ENCODE measurements at regions not wholly inside any gene's neighbourhood (a gene's known extent, or its start where the extent isn't known, plus 50 kb on each side); places are given as distances from the start of the nearest gene placed in this dataset.

DNA sequence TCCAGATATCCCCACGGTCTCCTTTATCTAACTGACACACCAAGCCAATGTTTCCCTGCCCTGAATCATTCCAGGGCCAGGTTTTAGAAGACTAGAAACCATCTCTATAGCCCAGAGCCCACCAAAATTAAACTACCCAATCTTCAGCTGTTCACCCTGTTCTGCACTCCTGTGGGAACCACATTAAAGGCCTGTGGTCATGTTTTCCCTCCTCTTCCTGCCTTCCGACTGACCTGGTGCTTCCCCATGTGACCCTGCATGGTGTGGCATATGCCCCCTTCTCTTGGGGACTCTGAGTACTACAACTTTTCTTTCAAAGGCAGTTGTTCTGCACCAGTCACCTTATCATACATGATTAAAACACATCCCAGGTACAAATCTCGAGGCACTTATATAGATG lies 155.0 kb downstream of the TMEM200A start:
- no peak for ATAC-seq
- Histone ChIP-seq H3K4me3 (ENCODE audit: low read depth in 2 of 2, low read length in 2 of 2) (no peak overlapping the region), H3K9me3 (ENCODE audit: control insufficient read depth, insufficient read depth, low read depth, low read length) (no peaks in the 10 kb centered on the region), H3K27me3 (ENCODE audit: control insufficient read depth, insufficient read depth, low read length) (no peaks in the 10 kb centered on the region), H3K27ac (ENCODE audit: low read length) (no peak overlapping the region), H3K4me1 (ENCODE audit: control insufficient read depth, insufficient read depth, low read length) (no peaks in the 10 kb centered on the region), H3K36me3 (ENCODE audit: control insufficient read depth, insufficient read depth, low read length) (no peaks in the 10 kb centered on the region)
- TF ChIP-seq, protein P1, sequence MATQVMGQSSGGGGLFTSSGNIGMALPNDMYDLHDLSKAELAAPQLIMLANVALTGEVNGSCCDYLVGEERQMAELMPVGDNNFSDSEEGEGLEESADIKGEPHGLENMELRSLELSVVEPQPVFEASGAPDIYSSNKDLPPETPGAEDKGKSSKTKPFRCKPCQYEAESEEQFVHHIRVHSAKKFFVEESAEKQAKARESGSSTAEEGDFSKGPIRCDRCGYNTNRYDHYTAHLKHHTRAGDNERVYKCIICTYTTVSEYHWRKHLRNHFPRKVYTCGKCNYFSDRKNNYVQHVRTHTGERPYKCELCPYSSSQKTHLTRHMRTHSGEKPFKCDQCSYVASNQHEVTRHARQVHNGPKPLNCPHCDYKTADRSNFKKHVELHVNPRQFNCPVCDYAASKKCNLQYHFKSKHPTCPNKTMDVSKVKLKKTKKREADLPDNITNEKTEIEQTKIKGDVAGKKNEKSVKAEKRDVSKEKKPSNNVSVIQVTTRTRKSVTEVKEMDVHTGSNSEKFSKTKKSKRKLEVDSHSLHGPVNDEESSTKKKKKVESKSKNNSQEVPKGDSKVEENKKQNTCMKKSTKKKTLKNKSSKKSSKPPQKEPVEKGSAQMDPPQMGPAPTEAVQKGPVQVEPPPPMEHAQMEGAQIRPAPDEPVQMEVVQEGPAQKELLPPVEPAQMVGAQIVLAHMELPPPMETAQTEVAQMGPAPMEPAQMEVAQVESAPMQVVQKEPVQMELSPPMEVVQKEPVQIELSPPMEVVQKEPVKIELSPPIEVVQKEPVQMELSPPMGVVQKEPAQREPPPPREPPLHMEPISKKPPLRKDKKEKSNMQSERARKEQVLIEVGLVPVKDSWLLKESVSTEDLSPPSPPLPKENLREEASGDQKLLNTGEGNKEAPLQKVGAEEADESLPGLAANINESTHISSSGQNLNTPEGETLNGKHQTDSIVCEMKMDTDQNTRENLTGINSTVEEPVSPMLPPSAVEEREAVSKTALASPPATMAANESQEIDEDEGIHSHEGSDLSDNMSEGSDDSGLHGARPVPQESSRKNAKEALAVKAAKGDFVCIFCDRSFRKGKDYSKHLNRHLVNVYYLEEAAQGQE (IDR thresholded peaks at IDR 0.05; ENCODE audit: insufficient read depth in 1 of 2, low read depth in 2 of 2, low read length in 1 of 2): no peak
- TF ChIP-seq TCF7L2 (IDR thresholded peaks at IDR 0.05; ENCODE audit: low read depth, low read length) (no peak), POLR2AphosphoS5 (IDR thresholded peaks at IDR 0.05; ENCODE audit: low read depth, low read length) (no peak), SIN3A (IDR thresholded peaks at IDR 0.05; ENCODE audit: borderline replicate concordance, insufficient read depth, low read depth, low read length) (no peak)
- TF ChIP-seq, protein P2, sequence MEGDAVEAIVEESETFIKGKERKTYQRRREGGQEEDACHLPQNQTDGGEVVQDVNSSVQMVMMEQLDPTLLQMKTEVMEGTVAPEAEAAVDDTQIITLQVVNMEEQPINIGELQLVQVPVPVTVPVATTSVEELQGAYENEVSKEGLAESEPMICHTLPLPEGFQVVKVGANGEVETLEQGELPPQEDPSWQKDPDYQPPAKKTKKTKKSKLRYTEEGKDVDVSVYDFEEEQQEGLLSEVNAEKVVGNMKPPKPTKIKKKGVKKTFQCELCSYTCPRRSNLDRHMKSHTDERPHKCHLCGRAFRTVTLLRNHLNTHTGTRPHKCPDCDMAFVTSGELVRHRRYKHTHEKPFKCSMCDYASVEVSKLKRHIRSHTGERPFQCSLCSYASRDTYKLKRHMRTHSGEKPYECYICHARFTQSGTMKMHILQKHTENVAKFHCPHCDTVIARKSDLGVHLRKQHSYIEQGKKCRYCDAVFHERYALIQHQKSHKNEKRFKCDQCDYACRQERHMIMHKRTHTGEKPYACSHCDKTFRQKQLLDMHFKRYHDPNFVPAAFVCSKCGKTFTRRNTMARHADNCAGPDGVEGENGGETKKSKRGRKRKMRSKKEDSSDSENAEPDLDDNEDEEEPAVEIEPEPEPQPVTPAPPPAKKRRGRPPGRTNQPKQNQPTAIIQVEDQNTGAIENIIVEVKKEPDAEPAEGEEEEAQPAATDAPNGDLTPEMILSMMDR (IDR thresholded peaks at IDR 0.05): no peak
- BruUV-seq (replicated peaks): no TSS peak
- intact Hi-C loops (cut with micrococcal nuclease; ENCODE audit: unreplicated experiment): no loop called here
- DNase-seq (ENCODE audit: low read depth, low spot score): no peak
- ChIA-PET POLR2A (no interaction called here), CTCF (no interaction called here)
- in situ Hi-C loops (cut with HindIII; ENCODE audit: low pct_unique_long_range_greater_than_20kb, low sequenced_read_pairs): no loop called here

DNA sequence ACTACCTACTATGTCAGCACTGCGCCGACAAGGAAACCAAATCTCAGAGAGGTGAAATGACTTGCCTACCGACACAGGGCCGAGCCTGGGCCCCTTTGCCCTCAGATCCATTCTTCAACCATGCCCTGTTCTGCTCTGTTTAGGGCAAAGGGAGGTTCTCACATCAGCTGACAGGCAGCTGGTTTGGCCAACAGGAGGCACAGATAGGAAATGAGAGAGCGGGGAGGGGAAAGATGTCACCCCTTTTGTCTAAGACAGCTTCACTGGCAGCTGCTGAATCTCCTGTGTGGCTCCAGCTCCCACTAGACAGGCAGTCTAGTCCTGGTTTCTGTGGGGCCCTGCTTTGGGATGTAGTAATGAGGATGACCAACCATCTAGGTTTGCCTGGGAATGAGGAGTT lies 158.7 kb downstream of the TMEM200A start:
- H3K36me3 ChIP-seq (ENCODE audit: control insufficient read depth, insufficient read depth, low read length): no peaks in the 10 kb centered on the region
- H3K4me1 ChIP-seq (ENCODE audit: control insufficient read depth, insufficient read depth, low read length): no peaks in the 10 kb centered on the region
- no peaks in the 10 kb centered on the region for H3K27me3 ChIP-seq (ENCODE audit: control insufficient read depth, insufficient read depth, low read length)
- TF ChIP-seq POLR2AphosphoS5 (IDR thresholded peaks at IDR 0.05; ENCODE audit: low read depth, low read length): no peak
- TF ChIP-seq, protein P2 (IDR thresholded peaks at IDR 0.05): no peak
- no peak for TF ChIP-seq TCF7L2 (IDR thresholded peaks at IDR 0.05; ENCODE audit: low read depth, low read length)
- TF ChIP-seq, protein P1 (IDR thresholded peaks at IDR 0.05; ENCODE audit: insufficient read depth in 1 of 2, low read depth in 2 of 2, low read length in 1 of 2): no peak
- no peak for TF ChIP-seq SIN3A (IDR thresholded peaks at IDR 0.05; ENCODE audit: borderline replicate concordance, insufficient read depth, low read depth, low read length)
- ChIA-PET CTCF (no interaction called here), POLR2A (no interaction called here)
- H3K4me3 ChIP-seq (ENCODE audit: low read depth in 2 of 2, low read length in 2 of 2): no peak overlapping the region
- no peak for DNase-seq (ENCODE audit: low read depth, low spot score)
- intact Hi-C loops (cut with micrococcal nuclease; ENCODE audit: unreplicated experiment) (no loop called here), in situ Hi-C loops (cut with HindIII; ENCODE audit: low pct_unique_long_range_greater_than_20kb, low sequenced_read_pairs) (no loop called here)
- BruUV-seq (replicated peaks): no TSS peak
- no peak overlapping the region for H3K27ac ChIP-seq (ENCODE audit: low read length)
- no peaks in the 10 kb centered on the region for H3K9me3 ChIP-seq (ENCODE audit: control insufficient read depth, insufficient read depth, low read depth, low read length)
- no peak for ATAC-seq
